Effector memory CD8-positive, alpha-beta T cell (primary cell): ENCODE measurements at regions not wholly inside any gene's neighbourhood (a gene's known extent, or its start where the extent isn't known, plus 50 kb on each side); places are given as distances from the start of the nearest gene placed in this dataset.

Source experiments
- ATAC-seq: fragments of 150-1000 bp; cut with Tn5 transposase; replicated peaks from 2 replicates; pipeline ENCODE4 v1.10.0; 2021; ENCODE audit warnings: mild to moderate bottlenecking, moderate library complexity
- DNase-seq, 3 experiments: peaks; one replicate each; pipeline ENCODE4 v3.0.0; 2021
- H3K27ac Mint-ChIP-seq, 2 donors: one replicate each; pipeline ENCODE4 v1.8.0; 2022; ENCODE audit warnings: mild to moderate bottlenecking in 2 of 2, mixed read lengths in 2 of 2, moderate library complexity in 2 of 2
- H3K27me3 Mint-ChIP-seq, 2 donors: one replicate each; pipeline ENCODE4 v1.8.0; 2022; ENCODE audit warnings: mixed read lengths in 2 of 2
- H3K36me3 Mint-ChIP-seq: one replicate; pipeline ENCODE4 v1.8.0; 2022; ENCODE audit warnings: mild to moderate bottlenecking, moderate library complexity, mixed read lengths; ENCODE audit not compliant: insufficient read depth
- H3K4me1 Mint-ChIP-seq, 2 donors: one replicate each; pipeline ENCODE4 v1.8.0; 2022; ENCODE audit warnings: low read depth in 2 of 2, mixed read lengths in 2 of 2
- H3K4me3 Mint-ChIP-seq, 2 donors: one replicate each; pipeline ENCODE4 v1.8.0; 2022; ENCODE audit warnings: mild to moderate bottlenecking in 2 of 2, mixed read lengths in 2 of 2, moderate library complexity in 2 of 2
- H3K9me3 Mint-ChIP-seq, 2 donors: one replicate each; pipeline ENCODE4 v1.8.0; 2022; ENCODE audit warnings: mixed read lengths in 2 of 2

DNA sequence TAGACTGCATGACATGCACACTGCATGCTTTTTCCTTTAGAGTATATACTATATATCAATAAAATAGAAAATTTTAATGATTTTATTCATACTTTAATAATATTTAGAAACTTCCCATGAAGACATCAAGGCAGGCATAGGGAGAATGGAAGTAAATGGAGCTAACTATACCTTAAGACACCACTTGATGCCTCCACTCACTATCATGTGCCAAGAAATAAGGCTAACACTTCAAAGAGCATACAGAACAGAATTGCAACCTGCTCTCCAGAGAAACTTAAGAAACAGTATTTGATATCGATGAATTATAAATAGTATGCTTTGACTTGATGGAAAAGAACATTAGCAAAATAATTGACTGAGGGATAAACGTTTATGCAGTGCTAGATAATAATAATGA lies 192.6 kb upstream of the MBNL1 start:
- Mint-ChIP-seq H3K4me3 (no peak overlapping the region), H3K36me3 (no peaks in the 10 kb centered on the region), H3K9me3 (no peaks in the 10 kb centered on the region), H3K27ac (no peak overlapping the region), H3K27me3 (no peaks in the 10 kb centered on the region), H3K4me1 (no peaks in the 10 kb centered on the region)
- no peak for ATAC-seq
- DNase-seq = no peak

DNA sequence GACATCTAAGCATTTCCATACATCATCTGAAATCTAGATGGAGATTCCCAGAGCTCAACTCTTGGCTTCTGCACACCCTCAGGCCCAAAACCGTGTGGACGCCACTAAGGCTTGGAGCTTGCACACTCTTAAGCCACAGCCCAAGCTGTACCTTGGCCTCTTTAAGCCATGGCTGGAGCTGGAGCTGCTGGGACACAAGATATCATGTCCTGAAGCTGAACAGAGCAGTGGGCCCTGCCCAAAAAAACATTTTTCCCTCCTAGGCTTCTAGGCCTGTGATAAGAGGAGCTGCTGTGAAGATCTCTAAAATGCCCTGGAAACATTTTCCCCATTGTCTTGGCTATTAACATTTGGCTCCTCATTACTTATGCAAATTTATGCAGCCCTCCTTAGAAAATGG lies 188.7 kb upstream of the MBNL1 start:
- Mint-ChIP-seq H3K36me3 (no peaks in the 10 kb centered on the region), H3K4me3 (no peak overlapping the region), H3K27ac (no peak overlapping the region), H3K9me3 (no peaks in the 10 kb centered on the region), H3K27me3 (no peaks in the 10 kb centered on the region), H3K4me1 (no peaks in the 10 kb centered on the region)
- DNase-seq (no peak), ATAC-seq (no peak)

DNA sequence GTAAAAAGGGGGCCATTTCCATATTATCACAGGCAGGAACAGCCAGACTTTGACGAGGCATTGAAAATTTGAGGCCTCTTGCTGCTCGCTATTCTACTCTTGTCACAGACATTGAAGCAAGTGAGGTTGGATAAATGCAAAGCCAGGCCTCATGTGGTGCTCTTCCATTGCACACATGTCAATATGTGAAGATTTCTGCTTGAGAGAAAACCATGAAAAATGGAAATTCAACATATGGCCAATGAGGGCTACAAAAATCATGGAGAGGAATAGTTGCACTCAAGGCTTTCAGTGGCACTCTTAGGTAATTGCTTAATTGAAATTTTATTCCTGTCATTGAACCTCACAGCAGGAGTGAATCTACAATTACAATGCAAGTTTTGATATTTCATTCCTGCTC lies 185.6 kb upstream of the MBNL1 start:
- Mint-ChIP-seq H3K4me1 (no peaks in the 10 kb centered on the region), H3K36me3 (no peaks in the 10 kb centered on the region), H3K4me3 (no peak overlapping the region), H3K27ac (no peak overlapping the region), H3K27me3 (no peaks in the 10 kb centered on the region), H3K9me3 (no peaks in the 10 kb centered on the region)
- DNase-seq (no peak), ATAC-seq (no peak)

DNA sequence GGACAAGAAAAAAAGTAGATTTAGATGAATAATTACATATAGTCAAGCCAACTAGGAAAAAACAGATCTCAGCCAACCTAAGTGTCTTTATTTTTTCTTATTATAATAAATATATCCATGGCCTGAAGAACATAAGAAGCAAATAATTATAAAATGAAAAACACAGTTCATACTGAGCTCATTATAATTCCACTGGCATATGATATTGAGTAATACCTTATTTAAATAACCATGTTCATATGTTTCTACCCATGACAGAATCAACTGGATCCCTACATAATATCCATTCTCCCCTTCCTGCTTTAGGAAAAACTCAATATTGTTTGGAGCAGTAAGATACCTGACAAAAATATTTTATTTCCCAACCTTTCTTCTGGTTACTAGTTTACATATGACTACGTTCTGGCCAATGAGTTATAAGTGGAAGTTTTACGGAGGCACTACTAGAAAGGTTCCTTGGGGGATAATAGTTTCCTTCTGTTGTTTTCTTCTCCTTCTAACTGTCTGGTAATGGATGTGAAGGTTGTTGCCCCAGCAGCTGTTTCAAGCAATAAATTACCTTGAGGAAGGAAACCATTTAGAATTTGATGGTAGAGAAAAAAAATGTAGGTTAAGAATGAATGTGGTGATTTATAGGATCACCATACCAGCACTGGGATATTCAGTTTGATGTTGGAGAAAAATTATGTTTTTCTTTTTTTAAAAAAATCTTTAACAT lies 184.1 kb upstream of the MBNL1 start:
- Mint-ChIP-seq H3K36me3 (no peaks in the 10 kb centered on the region), H3K9me3 (no peaks in the 10 kb centered on the region), H3K27ac (no peak overlapping the region), H3K4me1 (no peaks in the 10 kb centered on the region), H3K4me3 (no peak overlapping the region), H3K27me3 (no peaks in the 10 kb centered on the region)
- DNase-seq (no peak), ATAC-seq (no peak)

DNA sequence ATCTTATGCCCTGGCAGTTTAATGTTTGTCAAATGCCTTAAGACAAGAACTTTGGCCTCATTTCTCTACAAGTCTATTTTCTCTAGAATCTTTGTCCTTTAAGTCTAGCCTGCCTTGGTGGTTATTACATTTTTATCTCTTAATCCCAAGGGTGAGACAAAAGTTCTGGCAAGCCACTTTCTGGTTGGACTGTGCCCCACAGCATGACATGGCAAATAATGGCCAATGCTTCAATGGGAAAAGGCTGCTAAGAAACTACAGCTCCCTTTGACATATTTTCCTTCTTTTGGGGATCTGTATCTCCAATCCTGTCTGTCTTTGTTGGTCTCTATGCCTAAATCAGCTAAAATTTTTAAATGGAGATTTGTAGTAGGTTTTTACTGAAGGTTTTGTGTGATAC lies 181.6 kb upstream of the MBNL1 start:
- DNase-seq (no peak), ATAC-seq (no peak)
- H3K27me3 Mint-ChIP-seq = peaks cover 0 to 6% of the 10 kb centered on the region in 2 donors
- H3K27ac Mint-ChIP-seq = no peak overlapping the region
- no peaks in the 10 kb centered on the region for H3K4me1 Mint-ChIP-seq
- no peaks in the 10 kb centered on the region for H3K9me3 Mint-ChIP-seq
- H3K4me3 Mint-ChIP-seq = no peak overlapping the region
- H3K36me3 Mint-ChIP-seq = no peaks in the 10 kb centered on the region

DNA sequence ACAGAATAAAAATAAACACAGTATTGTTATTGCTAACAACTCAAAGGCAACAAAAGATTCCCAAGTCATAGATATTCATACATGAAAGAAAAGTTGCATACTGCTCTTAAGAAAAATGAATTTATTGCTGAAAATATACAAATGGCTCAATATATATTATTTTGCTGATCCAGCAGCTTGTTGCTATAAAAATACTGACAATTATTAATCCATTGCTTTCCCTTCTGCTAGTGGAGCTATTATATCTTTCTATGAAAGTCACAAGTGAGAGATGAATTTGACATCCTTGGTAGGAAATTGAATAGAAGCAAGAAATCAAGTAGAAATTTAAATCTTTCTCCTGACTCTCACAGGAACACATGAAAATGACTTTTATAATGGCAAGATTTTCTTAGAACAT lies 179.2 kb upstream of the MBNL1 start:
- no peaks in the 10 kb centered on the region for H3K4me1 Mint-ChIP-seq
- no peak overlapping the region for H3K4me3 Mint-ChIP-seq
- no peak for DNase-seq
- H3K27me3 Mint-ChIP-seq = peaks cover 2 to 6% of the 10 kb centered on the region in 2 donors
- H3K9me3 Mint-ChIP-seq = no peaks in the 10 kb centered on the region
- no peak for ATAC-seq
- no peaks in the 10 kb centered on the region for H3K36me3 Mint-ChIP-seq
- H3K27ac Mint-ChIP-seq = no peak overlapping the region

DNA sequence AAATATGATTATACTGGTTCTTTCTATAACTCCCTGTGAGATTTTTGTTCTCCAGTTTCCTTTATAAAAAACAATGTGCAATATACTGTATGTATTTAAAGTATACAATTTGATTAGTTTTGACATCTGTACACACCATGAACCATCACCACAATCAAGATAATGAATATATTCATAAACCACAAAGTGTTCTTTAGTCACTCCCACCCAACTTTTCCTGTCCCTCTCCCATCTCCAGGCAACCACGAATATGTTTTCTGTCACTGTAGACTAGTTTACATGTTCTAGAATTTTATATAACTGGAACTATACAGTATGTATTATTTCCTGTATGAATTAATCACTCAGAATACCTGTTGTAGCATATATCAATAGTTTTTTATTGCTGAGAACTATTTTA lies 177.0 kb upstream of the MBNL1 start:
- Mint-ChIP-seq H3K9me3 (no peaks in the 10 kb centered on the region), H3K4me3 (no peak overlapping the region), H3K27ac (no peak overlapping the region), H3K36me3 (no peaks in the 10 kb centered on the region), H3K4me1 (no peaks in the 10 kb centered on the region), H3K27me3 (peaks cover 12 to 20% of the 10 kb centered on the region in 2 donors)
- DNase-seq (no peak), ATAC-seq (no peak)

DNA sequence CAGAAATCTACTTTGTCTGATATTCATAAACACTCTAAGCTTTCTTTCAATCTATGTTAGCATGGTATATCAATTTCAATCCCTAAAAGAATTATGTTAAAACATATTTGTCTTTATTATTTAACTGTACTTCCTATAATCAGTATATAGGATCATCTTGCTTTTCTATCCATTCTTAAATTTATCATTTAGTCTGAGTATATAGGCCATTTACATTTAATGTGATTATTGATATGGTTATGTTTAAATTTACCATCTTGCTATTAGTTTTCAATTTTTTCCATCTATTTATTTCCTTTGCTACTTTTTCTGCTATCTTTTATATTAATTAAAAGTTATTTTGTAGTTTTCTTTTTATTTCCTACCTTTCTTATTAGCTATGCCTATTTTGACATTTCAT lies 174.8 kb upstream of the MBNL1 start:
- no peak overlapping the region for H3K27ac Mint-ChIP-seq
- H3K4me1 Mint-ChIP-seq = no peaks in the 10 kb centered on the region
- no peaks in the 10 kb centered on the region for H3K9me3 Mint-ChIP-seq
- H3K4me3 Mint-ChIP-seq = no peak overlapping the region
- no peak for DNase-seq
- H3K27me3 Mint-ChIP-seq = peaks cover 17 to 27% of the 10 kb centered on the region in 2 donors
- no peaks in the 10 kb centered on the region for H3K36me3 Mint-ChIP-seq
- no peak for ATAC-seq

DNA sequence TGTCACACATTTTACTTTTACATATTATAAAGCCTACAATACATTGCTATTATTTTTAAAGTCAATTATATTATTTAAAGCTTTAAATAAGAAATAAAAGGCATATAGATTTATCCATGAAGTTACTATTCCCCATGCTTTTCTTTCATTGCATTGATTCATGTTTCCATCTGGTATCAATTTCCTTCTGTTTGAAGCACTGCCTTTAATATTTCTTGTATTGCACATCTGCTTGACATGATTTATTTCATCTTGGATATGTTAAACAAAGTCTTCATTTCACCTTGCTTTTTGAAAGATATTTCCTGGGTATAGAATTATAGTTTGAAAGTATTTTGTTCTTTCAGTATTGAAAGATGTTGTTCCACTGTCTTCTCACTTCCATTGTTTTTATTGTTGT lies 174.3 kb upstream of the MBNL1 start:
- no peaks in the 10 kb centered on the region for H3K9me3 Mint-ChIP-seq
- no peak for ATAC-seq
- no peak for DNase-seq
- H3K4me1 Mint-ChIP-seq = no peaks in the 10 kb centered on the region
- no peak overlapping the region for H3K4me3 Mint-ChIP-seq
- peaks cover 17 to 27% of the 10 kb centered on the region in 2 donors for H3K27me3 Mint-ChIP-seq
- H3K27ac Mint-ChIP-seq = no peak overlapping the region
- H3K36me3 Mint-ChIP-seq = no peaks in the 10 kb centered on the region

DNA sequence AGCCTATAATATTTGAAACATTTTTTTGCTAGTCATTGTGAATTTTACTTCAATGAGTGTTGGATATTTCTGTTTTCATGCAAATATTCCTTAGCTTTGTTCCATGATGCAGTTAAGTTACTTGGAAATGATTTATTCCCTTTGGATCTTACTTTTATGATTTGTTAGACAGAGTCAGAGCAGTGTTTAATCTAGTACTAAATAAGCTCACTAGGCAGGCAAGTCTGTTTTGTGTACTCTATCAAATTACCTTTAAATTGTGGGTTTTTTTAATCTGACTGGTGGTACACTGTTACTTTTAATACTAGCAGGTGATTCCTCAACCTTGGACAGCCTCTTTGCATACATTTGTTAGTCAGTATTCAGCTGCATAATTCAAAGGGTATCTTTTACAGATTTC lies 173.3 kb upstream of the MBNL1 start:
- no peak for ATAC-seq
- H3K27ac Mint-ChIP-seq = no peak overlapping the region
- H3K4me1 Mint-ChIP-seq = peaks cover 4 to 6% of the 10 kb centered on the region in 2 donors
- H3K27me3 Mint-ChIP-seq = peaks cover 17 to 27% of the 10 kb centered on the region in 2 donors
- no peaks in the 10 kb centered on the region for H3K9me3 Mint-ChIP-seq
- no peak overlapping the region for H3K4me3 Mint-ChIP-seq
- DNase-seq = no peak
- no peaks in the 10 kb centered on the region for H3K36me3 Mint-ChIP-seq

DNA sequence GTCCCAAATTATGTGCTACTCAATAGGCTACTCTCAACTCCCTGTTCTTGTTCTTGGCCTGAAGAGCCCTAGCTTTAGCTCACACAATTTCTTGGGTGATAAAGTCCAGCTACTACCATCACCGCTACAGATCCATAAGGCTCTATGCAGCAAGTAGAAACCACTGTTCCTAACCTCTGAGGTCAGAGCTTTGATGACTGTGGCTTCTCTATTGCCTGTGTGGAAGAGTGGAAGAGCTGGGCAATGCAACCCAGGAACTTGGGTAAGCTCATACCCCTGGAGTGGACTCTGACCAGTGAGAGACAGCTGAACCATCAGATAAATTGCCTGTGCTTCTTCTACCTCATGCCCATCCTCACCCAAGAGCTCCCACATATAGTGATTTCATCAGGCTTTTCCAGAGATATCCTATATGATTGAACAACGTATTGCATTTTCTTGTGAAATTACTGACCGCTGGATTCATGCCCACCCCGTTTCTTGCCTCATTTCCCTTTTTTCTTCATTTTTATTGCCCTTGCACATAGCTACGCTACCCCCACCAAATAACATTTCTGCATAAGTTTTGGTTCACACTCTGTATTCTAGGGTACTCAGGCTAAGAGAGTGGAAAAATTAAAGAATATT lies 172.3 kb upstream of the MBNL1 start:
- no peak for ATAC-seq
- DNase-seq = no peak
- no peaks in the 10 kb centered on the region for H3K36me3 Mint-ChIP-seq
- H3K9me3 Mint-ChIP-seq = no peaks in the 10 kb centered on the region
- H3K4me1 Mint-ChIP-seq = peaks cover 9 to 10% of the 10 kb centered on the region in 2 donors
- H3K4me3 Mint-ChIP-seq = no peak overlapping the region
- H3K27ac Mint-ChIP-seq = no peak overlapping the region
- H3K27me3 Mint-ChIP-seq = peaks cover 17 to 22% of the 10 kb centered on the region in 2 donors

DNA sequence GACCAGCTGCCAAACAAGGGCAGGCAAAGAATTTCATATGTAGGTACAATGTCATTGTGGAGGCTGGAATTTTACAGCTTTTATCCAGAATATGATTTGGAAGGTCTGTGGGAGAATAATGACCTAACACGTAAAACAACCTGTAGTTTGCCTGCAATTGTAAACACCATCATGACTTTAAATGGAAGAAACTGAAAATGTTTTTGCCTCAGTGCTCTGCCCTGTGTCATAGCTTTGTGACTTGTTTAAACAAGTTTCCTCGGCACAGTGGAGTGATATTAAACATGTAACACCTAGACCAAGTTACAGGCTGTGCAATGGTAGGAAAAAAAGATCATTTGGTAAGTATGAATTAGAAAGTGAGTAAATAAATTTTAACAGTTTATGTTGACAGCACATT lies 171.6 kb upstream of the MBNL1 start:
- H3K27ac Mint-ChIP-seq = no peak overlapping the region
- no peaks in the 10 kb centered on the region for H3K9me3 Mint-ChIP-seq
- DNase-seq (no peak), ATAC-seq (no peak)
- H3K4me1 Mint-ChIP-seq = peaks cover 9 to 10% of the 10 kb centered on the region in 2 donors
- no peak overlapping the region for H3K4me3 Mint-ChIP-seq
- H3K36me3 Mint-ChIP-seq = no peaks in the 10 kb centered on the region
- peaks cover 17 to 22% of the 10 kb centered on the region in 2 donors for H3K27me3 Mint-ChIP-seq

DNA sequence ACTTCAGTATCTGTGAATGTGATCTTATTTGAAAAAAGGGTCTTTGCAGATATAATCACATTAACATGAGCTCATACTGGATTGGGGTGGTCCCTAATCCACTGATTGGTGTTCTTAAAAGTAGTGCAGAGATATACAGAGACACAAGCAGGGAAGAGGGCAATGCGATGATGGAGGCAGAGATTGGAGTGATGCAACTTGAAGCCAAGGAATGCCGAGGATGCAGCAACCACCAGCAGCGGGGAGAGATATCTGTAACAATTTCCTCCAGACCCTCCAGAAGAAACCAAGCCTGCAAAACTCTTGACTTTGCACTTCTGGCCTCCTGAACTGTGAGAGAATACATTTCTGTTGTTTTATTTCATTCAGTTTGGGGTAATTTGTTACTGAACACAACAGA lies 171.0 kb upstream of the MBNL1 start:
- H3K27ac Mint-ChIP-seq = no peak overlapping the region
- DNase-seq (no peak), ATAC-seq (no peak)
- H3K9me3 Mint-ChIP-seq = no peaks in the 10 kb centered on the region
- H3K27me3 Mint-ChIP-seq = peaks cover 18 to 22% of the 10 kb centered on the region in 2 donors
- no peaks in the 10 kb centered on the region for H3K36me3 Mint-ChIP-seq
- peaks cover 9 to 10% of the 10 kb centered on the region in 2 donors for H3K4me1 Mint-ChIP-seq
- no peak overlapping the region for H3K4me3 Mint-ChIP-seq

DNA sequence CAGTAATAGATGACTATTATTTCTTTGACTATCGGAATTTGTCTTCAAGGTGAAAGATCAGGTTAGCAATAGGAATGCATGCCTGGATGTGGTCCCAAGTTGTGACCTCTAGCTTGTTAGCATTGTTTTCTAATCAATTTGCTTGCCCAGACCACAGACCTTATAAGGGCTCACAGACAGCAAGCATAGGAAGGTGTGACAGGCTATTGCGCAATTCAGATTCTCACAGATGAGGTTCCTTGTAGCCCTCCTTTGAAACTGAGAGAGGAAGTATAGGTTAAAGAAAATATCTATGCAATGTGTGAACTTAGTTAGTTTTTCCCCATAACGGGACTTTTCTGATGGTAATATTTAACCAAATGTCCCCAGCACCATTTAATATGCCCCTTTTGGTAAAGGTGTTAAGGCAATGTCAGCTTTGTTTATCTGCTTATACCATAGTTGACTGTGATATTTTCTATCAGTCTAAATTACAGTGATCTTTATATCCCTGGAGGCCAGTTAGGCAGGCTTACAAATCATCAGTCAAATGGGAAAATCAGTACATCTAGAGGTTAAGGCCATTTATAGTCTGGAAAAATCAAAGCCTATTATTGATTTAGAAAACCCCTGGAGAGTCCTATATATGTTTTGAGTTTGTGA lies 168.1 kb upstream of the MBNL1 start:
- ATAC-seq = peak; percentile 98
- Mint-ChIP-seq H3K4me1 (peaks cover 9 to 10% of the 10 kb centered on the region in 2 donors), H3K27ac (peak overlapping the region in 1 of 2 donors; percentile 22), H3K4me3 (no peak overlapping the region), H3K27me3 (peaks cover 12 to 19% of the 10 kb centered on the region in 2 donors), H3K36me3 (no peaks in the 10 kb centered on the region), H3K9me3 (no peaks in the 10 kb centered on the region)
- peak; percentile 2 to 22 (median 16) for DNase-seq
